Mesothelial cell of epicardium (in vitro differentiated cells): ENCODE measurements at regions not wholly inside any gene's neighbourhood (a gene's known extent, or its start where the extent isn't known, plus 50 kb on each side); places are given as distances from the start of the nearest gene placed in this dataset.

Experiments
- DNase-seq, 2 experiments: peaks; one replicate each; pipeline ENCODE4 v3.0.0; 2021; ENCODE audit warnings: low spot score in 2 of 2; ENCODE audit not compliant: unreplicated experiment in 2 of 2
- H3K27ac Mint-ChIP-seq: 2 replicates; pipeline ENCODE4 v1.8.0; 2021; ENCODE audit warnings: mixed read lengths
- H3K27me3 Mint-ChIP-seq: 2 replicates; pipeline ENCODE4 v1.8.0; 2021; ENCODE audit warnings: low read depth, mixed read lengths
- H3K36me3 Mint-ChIP-seq: 2 replicates; pipeline ENCODE4 v1.8.0; 2021; ENCODE audit warnings: mixed read lengths
- H3K4me1 Mint-ChIP-seq: 2 replicates; pipeline ENCODE4 v1.8.0; 2021; ENCODE audit warnings: mixed read lengths
- H3K4me3 Mint-ChIP-seq: 2 replicates; pipeline ENCODE4 v1.8.0; 2021; ENCODE audit warnings: mild to moderate bottlenecking, moderate library complexity, mixed read lengths
- H3K9me3 Mint-ChIP-seq: 2 replicates; pipeline ENCODE4 v1.8.0; 2021; ENCODE audit warnings: mixed read lengths
- CTCF ChIP-seq: fragments of 200-600 bp; sonication (generic); IDR thresholded peaks from one replicate; pipeline ENCODE4 v1.5.0; 2021; ENCODE audit warnings: antibody characterized with exemption; ENCODE audit not compliant: unreplicated experiment

DNA sequence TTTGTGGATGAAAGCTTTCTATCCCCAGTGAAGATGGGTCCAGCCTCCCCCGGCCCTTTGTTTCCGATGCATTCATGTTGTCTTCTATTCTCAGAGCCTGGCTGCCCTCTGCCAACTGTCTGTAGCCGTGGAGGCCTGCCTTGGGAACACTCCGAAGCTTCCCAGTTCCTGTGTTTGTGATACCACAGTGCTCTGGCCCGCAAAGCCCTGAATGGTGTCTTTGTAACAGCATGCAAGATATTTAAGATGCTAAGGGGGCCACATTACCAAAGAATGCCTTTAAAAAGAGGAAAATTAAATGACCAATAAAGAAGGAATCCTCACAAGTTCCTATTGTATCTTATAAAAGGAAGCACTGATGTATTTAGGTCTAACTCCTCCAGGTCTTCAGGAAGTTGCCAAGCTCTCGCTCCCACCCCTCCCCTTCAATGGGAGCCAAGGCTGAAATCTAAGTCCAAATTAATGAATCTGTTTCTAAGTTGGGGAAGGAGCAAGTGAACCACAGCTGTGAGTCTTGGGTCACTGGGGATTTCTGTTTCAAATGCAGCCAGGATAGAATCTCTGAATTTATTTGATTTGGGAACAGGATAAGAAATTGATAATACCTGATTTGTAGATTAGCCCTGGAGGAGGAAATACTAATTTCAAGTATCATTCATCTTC lies 596.1 kb downstream of the QKI start:
- Mint-ChIP-seq H3K4me3 (no peak overlapping the region), H3K36me3 (no peaks in the 10 kb centered on the region), H3K4me1 (peaks cover 10% of the 10 kb centered on the region), H3K9me3 (peaks cover 4% of the 10 kb centered on the region), H3K27me3 (no peaks in the 10 kb centered on the region), H3K27ac (no peak overlapping the region)
- DNase-seq, result no peak
- TF ChIP-seq CTCF, result no peak

DNA sequence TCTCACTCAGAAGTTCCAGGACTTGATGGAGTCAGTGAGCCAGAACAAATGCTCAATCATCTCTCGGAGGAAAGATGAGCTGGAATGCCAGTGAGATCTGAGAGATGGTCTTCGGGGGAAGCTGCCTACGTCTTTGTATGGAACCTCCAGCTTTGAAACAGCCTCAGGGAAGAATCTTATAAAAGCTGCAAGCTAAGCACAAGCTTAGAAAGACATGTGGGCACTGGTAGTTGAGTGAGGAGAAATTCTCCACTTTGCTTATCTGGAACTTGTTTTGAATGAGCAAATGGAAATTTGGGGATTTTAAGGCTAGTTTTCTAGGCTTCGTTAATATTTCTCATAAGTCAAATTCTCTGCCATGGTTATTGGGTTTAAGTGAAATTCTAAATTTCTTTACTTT lies 594.4 kb downstream of the QKI start:
- Mint-ChIP-seq H3K27ac (no peak overlapping the region), H3K4me1 (peaks cover 8% of the 10 kb centered on the region), H3K4me3 (no peak overlapping the region), H3K9me3 (peaks cover 4% of the 10 kb centered on the region), H3K36me3 (no peaks in the 10 kb centered on the region), H3K27me3 (no peaks in the 10 kb centered on the region)
- no peak for DNase-seq
- no peak for TF ChIP-seq CTCF

DNA sequence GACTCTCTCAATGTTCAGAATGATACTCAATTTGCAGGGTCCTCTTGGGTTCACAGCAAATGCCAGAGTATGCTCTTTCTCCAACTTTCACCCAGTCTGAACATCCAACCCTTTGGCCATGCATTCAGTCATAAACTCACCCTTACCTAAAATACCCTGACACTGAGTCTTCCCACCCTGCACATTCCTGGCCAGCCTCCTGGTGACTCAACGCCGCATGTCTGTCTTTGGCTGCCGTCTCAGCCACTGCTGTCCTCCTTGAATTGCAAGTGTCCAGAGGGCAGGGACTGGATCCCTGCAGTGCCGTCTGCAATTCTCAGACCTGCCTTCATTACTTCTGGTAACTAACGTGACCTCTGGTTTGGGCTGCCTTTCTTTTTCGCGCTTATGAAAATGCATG lies 593.4 kb downstream of the QKI start:
- Mint-ChIP-seq H3K4me3 (no peak overlapping the region), H3K27me3 (no peaks in the 10 kb centered on the region), H3K9me3 (peaks cover 4% of the 10 kb centered on the region), H3K36me3 (no peaks in the 10 kb centered on the region), H3K4me1 (peaks cover 3% of the 10 kb centered on the region), H3K27ac (no peak overlapping the region)
- no peak for TF ChIP-seq CTCF
- no peak for DNase-seq

GRCh38 chr6:164006459-164006858 lies 591.9 kb downstream of the QKI start:
- Mint-ChIP-seq H3K36me3 (no peaks in the 10 kb centered on the region), H3K27me3 (no peaks in the 10 kb centered on the region), H3K9me3 (no peaks in the 10 kb centered on the region), H3K27ac (no peak overlapping the region), H3K4me1 (peaks cover 3% of the 10 kb centered on the region), H3K4me3 (no peak overlapping the region)
- DNase-seq, result no peak
- TF ChIP-seq CTCF, result no peak

DNA sequence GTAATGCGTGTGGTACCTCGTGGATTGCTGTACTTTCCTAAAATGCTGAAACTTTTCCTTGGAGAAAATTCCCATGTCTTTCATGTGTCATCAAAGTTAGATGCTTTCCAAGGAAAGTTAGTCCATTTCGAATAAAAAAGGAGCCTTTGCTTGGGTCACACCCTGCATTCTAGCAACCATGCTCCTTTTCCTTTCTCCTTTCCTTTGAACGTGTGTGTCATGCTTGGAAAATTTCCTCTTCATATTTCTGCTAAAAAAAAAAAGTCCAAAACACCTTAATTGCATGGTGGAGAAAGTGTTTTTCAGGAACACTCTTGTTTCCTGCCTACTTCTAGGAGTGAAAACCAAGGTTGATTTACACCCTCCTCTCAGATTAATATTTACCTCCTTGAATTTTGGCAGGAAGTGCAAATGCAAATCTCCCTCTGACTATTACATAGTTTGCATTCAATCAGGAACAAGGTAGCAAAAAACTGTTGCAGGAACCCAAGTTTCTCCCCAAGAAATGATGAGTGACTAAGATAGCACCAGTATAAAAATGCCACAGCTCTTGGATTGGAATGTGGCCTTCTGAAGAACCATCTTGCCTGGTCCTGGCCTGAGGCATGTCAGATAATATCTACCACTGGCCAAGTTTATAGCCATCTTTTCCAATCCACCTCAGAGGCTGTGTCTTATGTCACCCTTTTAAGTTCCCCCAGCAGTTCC lies 590.6 kb downstream of the QKI start:
- H3K4me1 Mint-ChIP-seq, result peaks cover 3% of the 10 kb centered on the region
- no peaks in the 10 kb centered on the region for H3K36me3 Mint-ChIP-seq
- H3K9me3 Mint-ChIP-seq, result no peaks in the 10 kb centered on the region
- no peak for TF ChIP-seq CTCF
- H3K4me3 Mint-ChIP-seq, result no peak overlapping the region
- no peak overlapping the region for H3K27ac Mint-ChIP-seq
- no peak for DNase-seq
- H3K27me3 Mint-ChIP-seq, result no peaks in the 10 kb centered on the region
